ENCODE measurements at regions not wholly inside any gene's neighbourhood (a gene's known extent, or its start where the extent isn't known, plus 50 kb on each side); places are given as distances from the start of the nearest gene placed in this dataset.

DNA sequence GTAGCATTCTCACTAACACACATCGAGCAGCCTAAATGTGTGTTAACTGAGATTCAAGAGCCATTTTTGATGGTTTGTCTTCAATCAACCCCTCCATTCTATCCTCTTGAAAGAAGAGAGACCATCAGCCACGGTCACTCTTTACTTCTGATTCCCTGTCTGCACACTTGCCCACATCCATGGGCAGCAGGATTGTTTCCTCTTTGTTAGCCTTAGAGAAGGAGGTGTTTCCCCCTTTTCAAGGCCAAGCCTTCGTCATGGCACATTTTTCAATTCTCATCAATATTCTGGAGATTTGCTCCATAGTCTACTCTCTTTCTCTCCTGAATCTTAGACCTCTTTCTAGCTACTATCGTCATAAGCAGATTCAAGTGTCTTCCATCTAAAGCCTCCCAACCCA lies 522.4 kb upstream of the NAALADL2 start:
- ATAC-seq = no peak
- H3K9me3 ChIP-seq = no peaks in the 10 kb centered on the region
- TF ChIP-seq POLR2AphosphoS5 (IDR thresholded peaks at IDR 0.05) = no peak
- TF ChIP-seq EP300 (IDR thresholded peaks at IDR 0.05) = no peak
- TF ChIP-seq POLR2A (IDR thresholded peaks at IDR 0.05) = no peak
- TF ChIP-seq, protein P1, sequence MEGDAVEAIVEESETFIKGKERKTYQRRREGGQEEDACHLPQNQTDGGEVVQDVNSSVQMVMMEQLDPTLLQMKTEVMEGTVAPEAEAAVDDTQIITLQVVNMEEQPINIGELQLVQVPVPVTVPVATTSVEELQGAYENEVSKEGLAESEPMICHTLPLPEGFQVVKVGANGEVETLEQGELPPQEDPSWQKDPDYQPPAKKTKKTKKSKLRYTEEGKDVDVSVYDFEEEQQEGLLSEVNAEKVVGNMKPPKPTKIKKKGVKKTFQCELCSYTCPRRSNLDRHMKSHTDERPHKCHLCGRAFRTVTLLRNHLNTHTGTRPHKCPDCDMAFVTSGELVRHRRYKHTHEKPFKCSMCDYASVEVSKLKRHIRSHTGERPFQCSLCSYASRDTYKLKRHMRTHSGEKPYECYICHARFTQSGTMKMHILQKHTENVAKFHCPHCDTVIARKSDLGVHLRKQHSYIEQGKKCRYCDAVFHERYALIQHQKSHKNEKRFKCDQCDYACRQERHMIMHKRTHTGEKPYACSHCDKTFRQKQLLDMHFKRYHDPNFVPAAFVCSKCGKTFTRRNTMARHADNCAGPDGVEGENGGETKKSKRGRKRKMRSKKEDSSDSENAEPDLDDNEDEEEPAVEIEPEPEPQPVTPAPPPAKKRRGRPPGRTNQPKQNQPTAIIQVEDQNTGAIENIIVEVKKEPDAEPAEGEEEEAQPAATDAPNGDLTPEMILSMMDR (IDR thresholded peaks at IDR 0.05) = no peak
- H3K4me3 ChIP-seq = no peak overlapping the region
- no peak overlapping the region for H3K27ac ChIP-seq
- H3K4me1 ChIP-seq = no peaks in the 10 kb centered on the region
- H3K27me3 ChIP-seq = no peaks in the 10 kb centered on the region
- no peaks in the 10 kb centered on the region for H3K36me3 ChIP-seq
- 85 to 90% methylated on average over 3 to 4 of the region's 4 CpGs for WGBS, 2 donors (ENCODE audit: low coverage in 1 of 2)

DNA sequence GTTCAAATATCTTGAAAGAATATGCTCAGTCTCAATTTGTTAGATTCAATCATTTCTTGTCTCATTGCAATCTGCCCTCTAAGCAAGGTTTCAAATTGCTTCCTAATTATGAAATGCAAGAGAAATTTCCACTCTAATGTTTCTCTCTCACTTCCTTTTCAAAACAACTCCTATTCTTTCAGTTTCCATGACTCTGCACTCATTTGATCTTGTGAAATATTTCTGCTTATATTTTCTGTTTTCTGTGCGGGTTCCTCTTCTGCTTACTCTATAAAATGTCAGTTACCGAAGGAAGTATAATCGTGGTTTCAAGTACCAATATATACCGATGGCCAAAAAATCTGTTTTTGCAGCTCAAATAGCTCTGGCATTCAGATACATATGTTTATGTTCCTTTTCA lies 521.9 kb upstream of the NAALADL2 start:
- H3K36me3 ChIP-seq = no peaks in the 10 kb centered on the region
- ATAC-seq = peak; percentile 50
- TF ChIP-seq POLR2AphosphoS5 (IDR thresholded peaks at IDR 0.05) (no peak), EP300 (IDR thresholded peaks at IDR 0.05) (no peak), POLR2A (IDR thresholded peaks at IDR 0.05) (no peak)
- TF ChIP-seq, protein P1 (IDR thresholded peaks at IDR 0.05) = no peak
- H3K27ac ChIP-seq = no peak overlapping the region
- H3K9me3 ChIP-seq = no peaks in the 10 kb centered on the region
- H3K27me3 ChIP-seq = no peaks in the 10 kb centered on the region
- H3K4me1 ChIP-seq = no peaks in the 10 kb centered on the region
- WGBS, 2 donors (ENCODE audit: low coverage in 1 of 2) = 65 to 85% methylated on average over 4 of the region's 4 CpGs
- no peak overlapping the region for H3K4me3 ChIP-seq

DNA sequence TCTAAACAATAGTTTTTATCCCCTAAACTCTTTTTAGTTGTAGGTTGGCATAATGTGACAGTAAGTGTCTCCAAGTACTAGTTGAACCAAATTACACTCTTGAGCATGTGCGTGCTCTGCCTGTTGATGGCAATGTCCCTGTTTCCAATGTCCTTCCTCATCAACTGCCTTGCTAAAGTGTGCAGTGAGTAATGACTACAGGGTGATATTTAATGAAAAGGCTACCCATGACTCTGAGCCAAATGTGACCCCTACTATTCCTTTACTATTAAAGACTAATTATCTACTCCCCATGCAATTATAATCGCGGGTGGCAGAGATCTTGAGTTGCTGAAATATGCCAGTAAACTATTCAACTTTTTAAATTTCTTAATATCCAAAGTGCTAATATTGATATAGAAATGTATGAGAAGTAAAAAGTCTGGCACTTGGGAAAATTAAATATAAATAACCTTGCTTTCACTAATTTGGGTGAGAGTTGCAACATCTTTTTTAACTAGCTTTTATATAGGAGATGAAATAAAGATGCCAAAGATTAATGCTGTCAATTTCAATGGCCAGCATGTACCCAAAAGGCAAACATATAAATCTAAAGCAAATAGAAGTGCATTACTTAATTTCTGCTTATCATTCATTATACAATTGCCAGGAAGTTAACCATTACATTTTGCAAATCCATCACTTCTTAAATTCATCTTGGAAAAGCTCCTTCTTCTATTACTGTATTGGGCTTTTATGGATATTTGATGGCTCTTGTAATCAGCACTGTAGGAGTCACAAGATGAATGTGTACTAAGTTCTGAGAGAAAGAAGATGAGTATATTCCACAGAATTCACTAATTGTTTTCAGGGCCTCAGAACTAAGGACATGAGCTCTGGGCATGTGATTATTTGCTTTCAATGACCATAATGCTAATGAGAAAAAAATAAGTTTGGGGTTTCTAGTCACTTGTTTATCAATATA lies 518.2 kb upstream of the NAALADL2 start:
- no peak for TF ChIP-seq POLR2AphosphoS5 (IDR thresholded peaks at IDR 0.05)
- no peak for TF ChIP-seq POLR2A (IDR thresholded peaks at IDR 0.05)
- TF ChIP-seq, protein P1 (IDR thresholded peaks at IDR 0.05) = no peak
- no peak for TF ChIP-seq EP300 (IDR thresholded peaks at IDR 0.05)
- no peak for ATAC-seq
- H3K4me1 ChIP-seq = no peaks in the 10 kb centered on the region
- H3K4me3 ChIP-seq = no peak overlapping the region
- WGBS, 2 donors (ENCODE audit: low coverage in 1 of 2) = 88 to 92% methylated on average over 3 of the region's 3 CpGs
- H3K27ac ChIP-seq = no peak overlapping the region
- H3K27me3 ChIP-seq = no peaks in the 10 kb centered on the region
- H3K9me3 ChIP-seq = no peaks in the 10 kb centered on the region
- no peaks in the 10 kb centered on the region for H3K36me3 ChIP-seq

DNA sequence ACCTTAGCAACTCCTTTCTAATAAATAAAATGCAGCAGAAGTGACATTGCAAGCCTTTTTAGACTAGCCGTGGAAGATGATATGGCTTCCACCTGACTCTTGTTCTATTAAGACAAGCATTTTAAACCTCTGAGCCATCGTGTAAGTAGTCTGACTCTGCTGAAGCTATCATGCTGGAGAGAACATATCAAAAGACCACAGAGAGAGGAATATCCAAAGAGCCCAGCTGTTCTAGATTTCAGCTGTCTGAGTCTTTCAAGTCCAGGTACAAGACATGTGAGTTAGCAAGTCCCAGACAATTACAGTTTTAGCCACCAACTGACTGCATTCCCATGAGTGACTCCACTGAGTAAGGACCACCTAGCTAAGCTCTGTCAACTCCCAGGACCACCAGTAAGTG lies 517.0 kb upstream of the NAALADL2 start:
- H3K4me3 ChIP-seq = no peak overlapping the region
- H3K27me3 ChIP-seq = no peaks in the 10 kb centered on the region
- TF ChIP-seq POLR2A (IDR thresholded peaks at IDR 0.05) = no peak
- no peak for TF ChIP-seq EP300 (IDR thresholded peaks at IDR 0.05)
- no peak for TF ChIP-seq POLR2AphosphoS5 (IDR thresholded peaks at IDR 0.05)
- TF ChIP-seq, protein P1 (IDR thresholded peaks at IDR 0.05) = no peak
- H3K27ac ChIP-seq = no peak overlapping the region
- H3K4me1 ChIP-seq = no peaks in the 10 kb centered on the region
- no peaks in the 10 kb centered on the region for H3K36me3 ChIP-seq
- no peaks in the 10 kb centered on the region for H3K9me3 ChIP-seq
- WGBS, 2 donors (ENCODE audit: low coverage in 1 of 2) = 55 to 69% methylated on average over 2 of the region's 2 CpGs
- no peak for ATAC-seq

Data from gastroesophageal sphincter (tissue), 4 donors.